Testis (tissue), 2 donors: ENCODE measurements at regions not wholly inside any gene's neighbourhood (a gene's known extent, or its start where the extent isn't known, plus 50 kb on each side); places are given as distances from the start of the nearest gene placed in this dataset.
"Not testable (repeated sequence)": the region's sequence is repeated elsewhere in the genome, so short reads cannot be mapped to it uniquely, and the experiment has no call there.

Experiments
- DNase-seq: peaks from one replicate; pipeline ENCODE4 v3.0.0-alpha.2; 2019
- H3K27ac ChIP-seq, 2 donors: fragments of 200-600 bp; sonication (generic); one replicate each; pipeline ENCODE4 v1.5.1; 2019
- H3K27me3 ChIP-seq: fragments of 200-600 bp; sonication (generic); one replicate; pipeline ENCODE4 v1.5.1; 2019
- H3K36me3 ChIP-seq: fragments of 200-600 bp; sonication (generic); one replicate; pipeline ENCODE4 v1.5.1; 2017; ENCODE audit warnings: low read depth; ENCODE audit errors: missing control alignments
- H3K4me1 ChIP-seq: fragments of 200-600 bp; sonication (generic); one replicate; pipeline ENCODE4 v1.5.1; 2019
- H3K4me3 ChIP-seq, 2 donors: fragments of 200-600 bp; sonication (generic); one replicate each; pipeline ENCODE4 v1.5.1; 2017 to 2019
- H3K9me3 ChIP-seq: fragments of 200-600 bp; sonication (generic); one replicate; pipeline ENCODE4 v1.5.1; 2017
- POLR2A ChIP-seq: fragments of 450-650 bp; IDR thresholded peaks from one replicate; pipeline ENCODE4 v1.6.1; 2017; ENCODE audit warnings: antibody characterized with exemption, mild to moderate bottlenecking, moderate library complexity
- WGBS, 2 donors: methylation state at CpG; one replicate each; pipeline ENCODE4 v1.1.5; 2018; 5-methylcytosine and 5-hydroxymethylcytosine counted together
- intact Hi-C: fragments of 100-400 bp; cut with DNase I; formaldehyde crosslinking; loops from one replicate; pipeline ENCODE4 v1.15.1; 2023; ENCODE audit warnings: low total_unique reads
- TF ChIP-seq, protein P1 (sequence below), 3 experiments: fragments of 450-650 bp in 2 of 3; fragments of 200-600 bp in 1 of 3; sonication (generic) in 1 of 3; IDR thresholded peaks; one replicate each; pipeline ENCODE4 v1.5.1; 2016 to 2019; ENCODE audit warnings: antibody characterized with exemption in 3 of 3, mild to moderate bottlenecking in 2 of 3, moderate library complexity in 1 of 3

DNA sequence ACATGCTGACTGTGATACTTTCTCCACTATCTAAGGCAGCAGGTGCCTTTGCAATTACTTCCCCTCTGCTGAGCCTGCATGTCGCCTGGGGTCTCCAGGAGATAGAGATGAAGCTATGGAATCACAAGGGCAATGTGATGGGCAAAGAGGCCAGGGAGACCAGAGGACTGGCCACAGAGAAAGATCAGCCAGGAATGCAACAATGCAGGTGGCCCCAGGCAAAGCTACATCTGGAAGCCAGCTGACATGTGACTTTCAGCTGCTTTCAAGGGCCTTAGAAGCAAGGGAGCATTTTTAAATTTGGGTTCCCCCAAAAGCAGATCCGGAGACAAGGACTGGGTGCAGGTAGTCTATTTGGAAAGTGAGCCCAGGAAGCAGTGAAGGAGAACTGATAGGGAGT, 107.9 kb upstream of the SRSF6 start:
- 75% methylated on average over 2 of the region's 2 CpGs for whole genome bisulfite sequencing, 2 donors
- TF ChIP-seq POLR2A: no peak
- TF ChIP-seq, protein P1, sequence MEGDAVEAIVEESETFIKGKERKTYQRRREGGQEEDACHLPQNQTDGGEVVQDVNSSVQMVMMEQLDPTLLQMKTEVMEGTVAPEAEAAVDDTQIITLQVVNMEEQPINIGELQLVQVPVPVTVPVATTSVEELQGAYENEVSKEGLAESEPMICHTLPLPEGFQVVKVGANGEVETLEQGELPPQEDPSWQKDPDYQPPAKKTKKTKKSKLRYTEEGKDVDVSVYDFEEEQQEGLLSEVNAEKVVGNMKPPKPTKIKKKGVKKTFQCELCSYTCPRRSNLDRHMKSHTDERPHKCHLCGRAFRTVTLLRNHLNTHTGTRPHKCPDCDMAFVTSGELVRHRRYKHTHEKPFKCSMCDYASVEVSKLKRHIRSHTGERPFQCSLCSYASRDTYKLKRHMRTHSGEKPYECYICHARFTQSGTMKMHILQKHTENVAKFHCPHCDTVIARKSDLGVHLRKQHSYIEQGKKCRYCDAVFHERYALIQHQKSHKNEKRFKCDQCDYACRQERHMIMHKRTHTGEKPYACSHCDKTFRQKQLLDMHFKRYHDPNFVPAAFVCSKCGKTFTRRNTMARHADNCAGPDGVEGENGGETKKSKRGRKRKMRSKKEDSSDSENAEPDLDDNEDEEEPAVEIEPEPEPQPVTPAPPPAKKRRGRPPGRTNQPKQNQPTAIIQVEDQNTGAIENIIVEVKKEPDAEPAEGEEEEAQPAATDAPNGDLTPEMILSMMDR (IDR thresholded peaks at IDR 0.05): no peak
- intact Hi-C loops: no loop called here

DNA sequence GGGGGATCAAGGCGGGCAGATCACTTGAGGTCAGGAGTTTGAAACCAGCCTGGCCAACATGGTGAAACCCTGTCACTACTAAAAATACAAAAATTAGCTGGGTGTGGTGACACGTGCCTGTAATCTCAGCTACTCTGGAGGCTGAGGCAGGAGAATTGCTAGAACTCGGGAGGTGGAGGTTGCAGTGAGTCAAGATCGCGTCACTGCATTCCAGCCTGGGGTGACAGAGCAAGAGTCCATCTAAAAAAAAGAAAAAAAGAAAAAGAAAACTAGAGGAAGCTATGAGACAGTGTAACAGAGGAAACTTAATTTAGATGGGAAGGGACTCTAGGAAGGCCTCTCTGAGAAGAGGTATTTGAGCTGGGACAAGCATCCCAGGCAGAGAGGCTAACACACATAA, 109.9 kb upstream of the SRSF6 start:
- H3K9me3 ChIP-seq, H3K4me3 ChIP-seq, H3K36me3 ChIP-seq, H3K27me3 ChIP-seq, H3K4me1 ChIP-seq, H3K27ac ChIP-seq, DNase-seq, intact Hi-C loops: not testable (repeated sequence)
- WGBS, 2 donors: 84 to 90% methylated on average over 5 of the region's 5 CpGs

More for the DNA sequence above, 107.9 kb upstream of the SRSF6 start:
- no peaks in the 10 kb centered on the region for H3K27me3 ChIP-seq
- H3K4me1 ChIP-seq: no peaks in the 10 kb centered on the region
- no peaks in the 10 kb centered on the region for H3K9me3 ChIP-seq
- no peak for DNase-seq
- H3K36me3 ChIP-seq: no peaks in the 10 kb centered on the region
- no peak overlapping the region for H3K4me3 ChIP-seq
- no peak overlapping the region for H3K27ac ChIP-seq

DNA sequence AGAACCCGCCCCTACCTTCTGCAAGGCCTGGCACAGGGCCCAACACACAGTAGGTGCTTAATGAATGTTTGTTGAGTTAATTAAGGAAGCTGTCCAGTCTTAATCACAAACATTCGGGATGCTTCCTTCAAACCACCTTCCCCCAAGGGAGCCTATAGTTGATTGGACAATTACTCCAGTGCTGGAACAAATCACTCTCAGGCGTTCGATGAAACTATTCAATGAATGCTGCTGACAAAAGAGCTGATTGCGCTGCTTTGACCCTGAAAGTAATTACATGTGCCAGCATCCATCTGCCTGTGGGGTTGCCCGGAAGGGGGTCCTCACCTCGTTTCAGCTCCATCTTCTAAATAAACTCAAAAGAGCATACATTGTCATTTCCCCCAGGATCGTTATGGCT, 112.0 kb upstream of the SRSF6 start:
- Histone ChIP-seq H3K4me1 (no peaks in the 10 kb centered on the region), H3K27ac (no peak overlapping the region), H3K4me3 (no peak overlapping the region), H3K27me3 (no peaks in the 10 kb centered on the region), H3K9me3 (no peaks in the 10 kb centered on the region), H3K36me3 (no peaks in the 10 kb centered on the region)
- intact Hi-C loops: no loop called here
- DNase-seq: no peak
- 71 to 78% methylated on average over 8 of the region's 8 CpGs for whole genome bisulfite sequencing, 2 donors
- TF ChIP-seq, protein P1 (IDR thresholded peaks at IDR 0.05): no peak
- no peak for TF ChIP-seq POLR2A

DNA sequence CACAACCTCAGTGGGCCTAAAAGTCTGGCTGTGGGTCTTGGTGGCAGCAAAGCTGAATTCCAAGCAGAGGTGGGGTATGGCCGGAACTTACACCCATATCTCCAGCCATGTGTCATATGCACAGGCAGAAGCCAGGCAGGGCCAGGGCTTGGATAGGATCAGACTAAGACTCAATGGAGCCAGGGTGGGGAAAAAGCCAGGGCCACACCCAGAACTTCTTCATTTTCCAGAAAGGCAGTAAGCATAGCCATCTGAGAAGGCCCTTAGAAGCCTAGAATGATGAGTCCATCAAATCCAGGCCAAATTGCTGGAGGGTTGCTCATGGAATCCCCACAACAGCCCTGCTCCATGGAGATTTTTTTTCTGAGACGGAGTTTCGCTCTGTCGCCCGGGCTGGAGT, 116.2 kb upstream of the SRSF6 start:
- TF ChIP-seq POLR2A: no peak
- TF ChIP-seq, protein P1 (IDR thresholded peaks at IDR 0.05): no peak
- no peak for DNase-seq
- no peaks in the 10 kb centered on the region for H3K4me1 ChIP-seq
- intact Hi-C loops: no loop called here
- H3K27me3 ChIP-seq: no peaks in the 10 kb centered on the region
- no peaks in the 10 kb centered on the region for H3K9me3 ChIP-seq
- H3K4me3 ChIP-seq: no peak overlapping the region
- H3K36me3 ChIP-seq: no peaks in the 10 kb centered on the region
- H3K27ac ChIP-seq: no peak overlapping the region
- WGBS, 2 donors: 74 to 77% methylated on average over 5 of the region's 5 CpGs

DNA sequence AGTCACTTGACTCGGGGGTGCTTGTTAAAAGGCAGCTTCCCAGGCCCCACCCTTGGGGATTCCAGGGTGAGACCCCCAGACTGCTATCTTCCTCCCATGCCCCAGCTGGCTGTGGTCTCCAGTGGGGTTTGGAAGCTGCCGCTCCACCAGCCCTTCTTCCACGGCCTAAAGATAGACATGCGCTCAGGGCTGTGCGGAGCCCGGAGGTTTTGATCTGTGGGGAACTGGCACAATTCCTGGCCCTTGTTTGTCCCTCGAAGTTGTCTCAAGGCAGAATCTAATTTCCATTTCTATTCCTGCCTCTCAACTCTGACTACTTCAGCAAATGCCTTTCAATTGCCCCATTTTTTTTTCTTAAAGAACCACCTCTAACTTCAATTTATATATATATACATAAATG, 120.7 kb upstream of the SRSF6 start:
- H3K27me3 ChIP-seq: no peaks in the 10 kb centered on the region
- no peaks in the 10 kb centered on the region for H3K4me1 ChIP-seq
- TF ChIP-seq POLR2A: no peak
- TF ChIP-seq, protein P1 (IDR thresholded peaks at IDR 0.05): no peak
- WGBS, 2 donors: 84 to 95% methylated on average over 7 of the region's 7 CpGs
- no peak overlapping the region for H3K4me3 ChIP-seq
- no peaks in the 10 kb centered on the region for H3K36me3 ChIP-seq
- no peaks in the 10 kb centered on the region for H3K9me3 ChIP-seq
- intact Hi-C loops: no loop called here
- H3K27ac ChIP-seq: no peak overlapping the region
- no peak for DNase-seq
